Astrocyte (in vitro differentiated cells and primary cell): ENCODE measurements at regions not wholly inside any gene's neighbourhood (a gene's known extent, or its start where the extent isn't known, plus 50 kb on each side); places are given as distances from the start of the nearest gene placed in this dataset.

Experiments used
- DNase-seq: peaks from one replicate; pipeline ENCODE4 v3.0.0-alpha.2; 2010; ENCODE audit warnings: low read depth
- FAIRE-seq: peaks from 2 replicates; lab custom pipeline; 2011; peaks lifted over from hg19 to GRCh38; lab: Jason Lieb, UNC
- H2AFZ ChIP-seq: 2 replicates; pipeline ENCODE4 v1.6.0; 2012; ENCODE audit warnings: low read depth, low read length, inconsistent platforms
- H3K27ac ChIP-seq: 2 replicates; pipeline ENCODE4 v1.5.1; 2011; ENCODE audit warnings: low read depth, low read length, inconsistent platforms
- H3K27me3 ChIP-seq: 2 replicates; pipeline ENCODE4 v1.6.0; 2011; ENCODE audit warnings: low read length, inconsistent platforms; ENCODE audit not compliant: insufficient read depth
- H3K36me3 ChIP-seq: 2 replicates; pipeline ENCODE4 v1.5.1; 2011; ENCODE audit warnings: low read length, inconsistent platforms; ENCODE audit not compliant: insufficient read depth
- H3K4me1 ChIP-seq: 2 replicates; pipeline ENCODE4 v1.5.1; 2011; ENCODE audit warnings: low read length, inconsistent platforms; ENCODE audit not compliant: insufficient read depth
- H3K4me2 ChIP-seq: 2 replicates; pipeline ENCODE4 v1.6.0; 2012; ENCODE audit warnings: low read length, inconsistent platforms
- H3K4me3 ChIP-seq: 2 replicates; pipeline ENCODE4 v1.5.1; 2011; ENCODE audit warnings: low read depth, mild to moderate bottlenecking, low read length, inconsistent platforms; ENCODE audit not compliant: insufficient read depth
- H3K79me2 ChIP-seq: 2 replicates; pipeline ENCODE4 v1.6.0; 2012; ENCODE audit warnings: mild to moderate bottlenecking, low read length, inconsistent platforms; ENCODE audit not compliant: insufficient read depth
- H3K9ac ChIP-seq: 2 replicates; pipeline ENCODE4 v1.6.0; 2012; ENCODE audit warnings: mild to moderate bottlenecking, low read length, inconsistent platforms
- H3K9me3 ChIP-seq: 2 replicates; pipeline ENCODE4 v1.5.1; 2012; ENCODE audit warnings: low read depth, mild to moderate bottlenecking, low read length, inconsistent platforms; ENCODE audit not compliant: insufficient read depth
- H4K20me1 ChIP-seq: 2 replicates; pipeline ENCODE4 v1.6.0; 2012; ENCODE audit warnings: low read length, inconsistent platforms; ENCODE audit not compliant: insufficient read depth
- H3K27ac Mint-ChIP-seq: one replicate; pipeline ENCODE4 v1.8.0; 2021; ENCODE audit warnings: mild to moderate bottlenecking, mixed read lengths; ENCODE audit not compliant: unreplicated experiment
- H3K27me3 Mint-ChIP-seq: one replicate; pipeline ENCODE4 v1.8.0; 2021; ENCODE audit warnings: low read depth, mixed read lengths; ENCODE audit not compliant: unreplicated experiment
- H3K36me3 Mint-ChIP-seq: one replicate; pipeline ENCODE4 v1.8.0; 2021; ENCODE audit warnings: low read depth, mixed read lengths; ENCODE audit not compliant: unreplicated experiment
- H3K4me1 Mint-ChIP-seq: one replicate; pipeline ENCODE4 v1.8.0; 2021; ENCODE audit warnings: low read depth, mixed read lengths; ENCODE audit not compliant: unreplicated experiment
- H3K4me3 Mint-ChIP-seq: one replicate; pipeline ENCODE4 v1.8.0; 2021; ENCODE audit warnings: mild to moderate bottlenecking, moderate library complexity, mixed read lengths; ENCODE audit not compliant: unreplicated experiment
- H3K9me3 Mint-ChIP-seq: one replicate; pipeline ENCODE4 v1.8.0; 2021; ENCODE audit warnings: mild to moderate bottlenecking, mixed read lengths; ENCODE audit not compliant: unreplicated experiment
- EZH2 ChIP-seq: IDR thresholded peaks from 2 replicates; pipeline ENCODE4 v1.6.1; 2012; ENCODE audit warnings: mild to moderate bottlenecking, low read length, inconsistent platforms; ENCODE audit not compliant: insufficient read depth
- TF ChIP-seq, protein P1 (sequence below): IDR thresholded peaks from 2 replicates; pipeline ENCODE4 v1.5.1; 2011; ENCODE audit warnings: low read depth, mild to moderate bottlenecking, inconsistent platforms, low read length, moderate library complexity; ENCODE audit not compliant: insufficient read depth

DNA sequence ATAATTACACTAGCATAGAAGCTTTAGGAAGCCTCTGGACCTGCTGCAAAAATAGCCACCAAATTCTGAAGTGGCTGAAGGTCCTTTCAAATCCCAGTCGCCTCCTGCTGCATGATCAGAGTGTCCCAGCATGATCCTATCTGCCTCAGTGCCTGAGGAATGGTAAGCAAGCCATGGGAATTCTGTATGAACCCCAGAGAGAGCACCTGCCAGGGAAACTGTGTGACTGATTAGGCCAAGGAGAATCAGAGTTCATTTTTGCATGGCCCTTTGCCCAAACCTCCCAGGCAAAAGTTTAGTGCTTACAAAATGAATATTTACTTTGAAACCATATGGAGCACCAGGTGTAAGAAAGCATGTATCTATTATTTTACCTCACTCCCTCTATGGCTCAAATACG is 221.4 kb downstream of the ARL4C start:
- FAIRE-seq, result no peak
- H3K4me1 Mint-ChIP-seq, result no peaks in the 10 kb centered on the region

GRCh38 chr2:234273887-234274584 is 222.8 kb downstream of the ARL4C start:
- Histone ChIP-seq H3K79me2 (no peaks in the 10 kb centered on the region), H4K20me1 (no peaks in the 10 kb centered on the region), H3K9me3 (no peaks in the 10 kb centered on the region), H2AFZ (no peak overlapping the region), H3K4me3 (no peak overlapping the region), H3K4me2 (no peak overlapping the region), H3K36me3 (no peaks in the 10 kb centered on the region), H3K27ac (no peak overlapping the region), H3K27me3 (no peaks in the 10 kb centered on the region), H3K4me1 (no peaks in the 10 kb centered on the region), H3K9ac (no peak overlapping the region)
- H3K27me3 Mint-ChIP-seq, result no peaks in the 10 kb centered on the region
- DNase-seq, result no peak
- no peak for TF ChIP-seq EZH2
- TF ChIP-seq, protein P1, sequence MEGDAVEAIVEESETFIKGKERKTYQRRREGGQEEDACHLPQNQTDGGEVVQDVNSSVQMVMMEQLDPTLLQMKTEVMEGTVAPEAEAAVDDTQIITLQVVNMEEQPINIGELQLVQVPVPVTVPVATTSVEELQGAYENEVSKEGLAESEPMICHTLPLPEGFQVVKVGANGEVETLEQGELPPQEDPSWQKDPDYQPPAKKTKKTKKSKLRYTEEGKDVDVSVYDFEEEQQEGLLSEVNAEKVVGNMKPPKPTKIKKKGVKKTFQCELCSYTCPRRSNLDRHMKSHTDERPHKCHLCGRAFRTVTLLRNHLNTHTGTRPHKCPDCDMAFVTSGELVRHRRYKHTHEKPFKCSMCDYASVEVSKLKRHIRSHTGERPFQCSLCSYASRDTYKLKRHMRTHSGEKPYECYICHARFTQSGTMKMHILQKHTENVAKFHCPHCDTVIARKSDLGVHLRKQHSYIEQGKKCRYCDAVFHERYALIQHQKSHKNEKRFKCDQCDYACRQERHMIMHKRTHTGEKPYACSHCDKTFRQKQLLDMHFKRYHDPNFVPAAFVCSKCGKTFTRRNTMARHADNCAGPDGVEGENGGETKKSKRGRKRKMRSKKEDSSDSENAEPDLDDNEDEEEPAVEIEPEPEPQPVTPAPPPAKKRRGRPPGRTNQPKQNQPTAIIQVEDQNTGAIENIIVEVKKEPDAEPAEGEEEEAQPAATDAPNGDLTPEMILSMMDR, result no peak
- H3K9me3 Mint-ChIP-seq, result peaks cover 9% of the 10 kb centered on the region
- FAIRE-seq, result no peak
- H3K4me1 Mint-ChIP-seq, result peaks cover 4% of the 10 kb centered on the region
- no peak overlapping the region for H3K4me3 Mint-ChIP-seq
- H3K27ac Mint-ChIP-seq, result no peak overlapping the region
- no peaks in the 10 kb centered on the region for H3K36me3 Mint-ChIP-seq

More for the DNA sequence above, 221.4 kb downstream of the ARL4C start:
- no peaks in the 10 kb centered on the region for H3K36me3 ChIP-seq
- H3K4me2 ChIP-seq, result no peak overlapping the region
- Mint-ChIP-seq H3K9me3 (peaks cover 13% of the 10 kb centered on the region), H3K4me3 (no peak overlapping the region), H3K36me3 (no peaks in the 10 kb centered on the region), H3K27me3 (peaks cover 1% of the 10 kb centered on the region), H3K27ac (no peak overlapping the region)
- no peaks in the 10 kb centered on the region for H4K20me1 ChIP-seq
- H3K27me3 ChIP-seq, result no peaks in the 10 kb centered on the region
- H3K27ac ChIP-seq, result no peak overlapping the region
- TF ChIP-seq, protein P1, result no peak
- TF ChIP-seq EZH2, result no peak
- no peaks in the 10 kb centered on the region for H3K4me1 ChIP-seq
- H3K9ac ChIP-seq, result no peak overlapping the region
- H3K9me3 ChIP-seq, result no peaks in the 10 kb centered on the region
- H2AFZ ChIP-seq, result no peak overlapping the region
- DNase-seq, result no peak
- no peaks in the 10 kb centered on the region for H3K79me2 ChIP-seq
- H3K4me3 ChIP-seq, result no peak overlapping the region

GRCh38 chr2:234272069-234272850 is 221.8 kb downstream of the SPP2 start:
- H3K4me1 ChIP-seq, result no peaks in the 10 kb centered on the region
- Mint-ChIP-seq H3K4me1 (peaks cover 4% of the 10 kb centered on the region), H3K36me3 (no peaks in the 10 kb centered on the region), H3K9me3 (peaks cover 2% of the 10 kb centered on the region), H3K4me3 (no peak overlapping the region), H3K27me3 (no peaks in the 10 kb centered on the region), H3K27ac (no peak overlapping the region)
- H4K20me1 ChIP-seq, result no peaks in the 10 kb centered on the region
- H3K79me2 ChIP-seq, result no peaks in the 10 kb centered on the region
- no peak overlapping the region for H2AFZ ChIP-seq
- H3K4me2 ChIP-seq, result no peak overlapping the region
- no peak overlapping the region for H3K27ac ChIP-seq
- FAIRE-seq (no peak), DNase-seq (no peak)
- no peak overlapping the region for H3K9ac ChIP-seq
- H3K27me3 ChIP-seq, result no peaks in the 10 kb centered on the region
- no peaks in the 10 kb centered on the region for H3K36me3 ChIP-seq
- H3K9me3 ChIP-seq, result no peaks in the 10 kb centered on the region
- H3K4me3 ChIP-seq, result no peak overlapping the region
- no peak for TF ChIP-seq EZH2
- TF ChIP-seq, protein P1, result no peak
